Forelimb muscle (tissue), 1 donor: ENCODE measurements at regions not wholly inside any gene's neighbourhood (a gene's known extent, or its start where the extent isn't known, plus 50 kb on each side); places are given as distances from the start of the nearest gene placed in this dataset.
"Not testable (repeated sequence)": the region's sequence is repeated elsewhere in the genome, so short reads cannot be mapped to it uniquely, and the experiment has no call there.

Experiments
- DNase-seq: peaks from one replicate; pipeline ENCODE4 v3.0.0-alpha.2; 2013; ENCODE audit warnings: low read depth

DNA sequence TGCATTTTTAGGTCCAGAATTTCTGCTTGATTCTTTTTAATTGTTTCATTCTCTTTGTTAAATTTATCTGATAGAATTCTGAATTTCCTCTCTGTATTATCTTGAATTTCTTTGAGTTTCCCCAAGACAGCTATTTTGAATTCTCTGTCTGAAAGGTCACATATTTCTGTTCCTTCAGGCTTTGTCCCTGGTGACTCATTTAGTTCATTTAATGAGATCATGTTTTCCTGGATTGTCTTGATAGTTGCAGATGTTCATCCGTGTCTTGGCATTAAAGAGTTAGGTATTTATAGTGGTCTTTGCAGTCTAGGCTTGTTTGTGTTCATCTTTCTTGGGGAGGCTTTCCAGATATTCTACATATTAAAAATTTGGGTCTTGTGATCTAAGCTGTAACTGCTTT, 694.8 kb upstream of the CCDC179 start:
- DNase-seq: peak; percentile 44

DNA sequence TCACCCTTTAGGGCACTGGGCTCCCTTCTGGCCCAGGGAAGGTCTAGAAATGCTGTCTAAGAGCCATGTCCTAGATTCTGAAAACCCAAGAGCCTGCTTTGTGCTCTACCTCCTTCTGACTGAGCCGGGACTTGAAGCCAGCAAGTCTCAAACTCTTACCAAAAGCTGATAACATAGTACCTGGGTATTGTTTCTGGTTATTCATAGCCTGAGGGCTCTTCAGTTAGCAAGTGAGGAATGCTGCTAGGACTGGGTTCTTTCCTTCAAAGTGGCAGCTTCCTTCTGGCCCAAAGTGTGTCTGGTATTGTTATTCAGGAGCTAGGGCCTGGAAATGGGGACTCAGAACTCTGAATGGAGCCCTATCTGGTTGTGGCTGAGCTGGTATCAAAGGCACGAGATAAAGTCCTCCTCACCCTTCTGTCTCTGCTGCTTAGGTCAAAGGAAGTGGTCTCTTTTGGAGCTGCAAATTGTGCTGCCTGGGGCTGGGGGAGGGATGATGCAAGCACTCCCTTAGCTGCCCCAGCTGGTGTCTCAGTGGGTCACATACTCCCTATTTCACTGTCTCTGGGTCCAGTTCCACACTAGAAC, 696.0 kb upstream of the CCDC179 start:
- no peak for DNase-seq

DNA sequence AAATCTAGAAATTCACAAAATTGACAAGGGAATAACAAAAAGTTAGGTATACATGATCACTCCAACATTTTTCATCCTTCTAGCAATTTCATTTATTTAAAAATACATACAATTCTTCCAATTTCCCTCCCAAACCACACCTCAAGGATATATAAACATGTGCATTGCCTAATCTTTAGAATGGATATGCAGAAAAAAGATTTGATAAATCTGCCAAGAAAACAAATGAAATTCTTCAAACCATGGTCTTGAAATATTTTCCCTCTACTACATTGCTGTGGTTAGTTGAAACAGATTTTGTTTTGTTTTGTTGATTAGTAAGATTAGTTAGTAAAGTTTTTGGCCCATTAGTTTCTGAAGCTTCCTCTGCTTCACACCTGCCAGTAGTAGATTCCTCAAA, 703.3 kb upstream of the CCDC179 start:
- DNase-seq: no peak

DNA sequence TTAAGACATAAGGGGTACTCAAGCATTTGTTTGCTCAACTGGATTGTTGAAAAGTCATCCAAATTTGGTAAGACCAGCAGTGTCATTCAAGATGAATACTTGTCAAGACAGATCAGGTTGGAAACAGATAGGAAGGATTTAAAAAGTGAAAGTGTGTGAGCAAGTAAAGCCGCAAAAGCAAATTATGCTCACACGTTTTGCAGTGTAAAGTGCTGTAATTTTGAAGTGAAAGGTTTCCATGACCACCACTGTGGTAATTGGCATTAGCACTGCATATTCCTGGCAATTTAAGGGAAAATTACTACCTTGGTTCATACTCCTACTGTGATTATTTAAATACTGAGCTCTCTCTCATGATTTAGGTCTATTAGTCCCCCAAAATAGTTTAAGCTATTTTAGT, 704.1 kb upstream of the CCDC179 start:
- no peak for DNase-seq

DNA sequence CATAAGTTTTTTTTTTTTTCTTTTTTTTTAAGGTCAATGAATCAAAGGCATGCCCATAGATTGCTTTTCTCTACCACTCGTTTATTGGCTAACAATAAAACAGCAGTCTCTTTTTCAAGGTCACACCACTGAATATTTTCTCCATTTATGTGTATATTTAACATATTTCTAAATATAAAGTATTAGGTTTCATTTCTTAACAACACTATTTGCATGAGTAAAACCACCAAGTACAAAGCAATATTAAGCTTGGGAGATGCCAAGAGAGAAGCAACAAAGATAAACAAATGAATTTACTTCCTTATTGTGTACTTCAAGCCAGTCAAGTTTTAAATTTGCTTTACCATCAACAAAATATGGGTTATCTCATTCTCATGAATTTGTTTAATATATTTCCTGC, 708.9 kb upstream of the CCDC179 start:
- no peak for DNase-seq

DNA sequence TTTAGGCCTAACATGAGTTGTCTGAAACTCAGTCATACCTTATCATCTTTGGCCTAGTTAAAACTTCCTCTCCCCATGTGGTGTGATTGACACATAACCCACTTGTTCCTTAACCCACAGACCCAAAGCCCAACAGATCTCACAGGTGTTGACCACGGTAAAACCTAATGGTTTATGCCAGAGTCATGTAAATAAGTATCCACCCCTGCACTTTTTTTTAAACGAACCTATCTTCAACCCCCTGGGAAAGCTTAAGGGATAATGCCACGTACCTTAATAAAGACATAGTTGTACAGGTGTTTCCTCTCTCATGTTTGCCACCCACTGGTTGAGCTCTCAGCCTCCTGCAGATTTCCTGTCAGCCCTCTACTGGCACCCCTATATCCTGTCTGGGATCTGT, 709.3 kb upstream of the CCDC179 start:
- no peak for DNase-seq

DNA sequence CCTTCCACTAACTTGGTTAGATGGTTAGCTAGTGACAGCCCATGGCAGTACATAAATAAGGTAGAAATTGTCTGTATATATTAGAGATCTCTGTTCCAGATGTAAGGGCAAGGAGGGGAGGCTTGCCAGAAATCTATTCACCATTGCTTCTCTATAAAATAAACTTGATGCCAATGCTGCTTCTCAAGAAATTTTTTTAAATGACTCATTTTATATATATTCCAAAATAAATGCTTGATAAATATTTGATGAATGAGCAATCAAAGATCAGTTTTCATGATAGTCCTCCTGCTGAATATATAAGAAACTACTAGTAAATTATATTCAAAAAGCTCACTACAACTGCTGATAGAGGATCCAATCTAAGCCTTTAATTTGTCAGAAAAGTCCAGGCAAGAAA, 710.6 kb upstream of the CCDC179 start:
- no peak for DNase-seq

DNA sequence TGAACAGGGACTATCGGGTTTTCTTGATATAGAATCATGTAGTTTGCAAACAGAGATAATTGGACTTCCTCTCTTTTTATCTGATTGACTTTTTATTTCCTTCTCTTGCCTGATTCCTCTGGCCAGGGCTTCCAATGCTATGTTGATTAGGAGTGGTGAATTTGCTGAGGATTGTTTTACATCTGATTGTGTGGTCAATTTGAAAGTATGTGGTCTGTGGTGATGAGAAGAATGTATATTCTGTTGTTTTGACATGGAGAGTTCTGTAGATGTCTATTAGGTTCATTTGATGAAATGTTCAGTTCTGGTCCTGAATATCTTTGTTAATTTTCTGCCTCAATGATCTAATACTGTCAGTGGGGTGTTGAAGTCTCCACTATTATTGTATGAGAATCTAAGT, 713.2 kb upstream of the CCDC179 start:
- no peak for DNase-seq

DNA sequence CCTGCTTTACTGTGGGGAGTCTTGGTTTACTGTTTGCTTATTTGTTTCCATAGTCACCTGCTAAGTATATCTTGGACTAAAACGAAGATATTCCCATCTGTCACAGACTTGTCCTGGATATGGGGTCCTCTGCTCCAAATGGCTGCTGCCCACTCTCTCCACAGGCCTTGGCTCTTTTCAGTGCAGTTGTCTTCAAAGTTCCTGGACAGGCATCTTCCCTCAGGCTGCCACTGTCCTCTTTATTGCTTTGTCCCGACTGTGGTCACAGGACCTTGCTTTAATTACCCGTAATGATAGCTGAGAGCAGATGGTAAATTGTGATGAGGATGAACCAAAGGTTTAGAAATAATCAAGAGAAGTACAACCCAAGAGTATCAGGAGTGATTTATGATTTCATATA, 713.9 kb upstream of the CCDC179 start:
- DNase-seq: no peak

DNA sequence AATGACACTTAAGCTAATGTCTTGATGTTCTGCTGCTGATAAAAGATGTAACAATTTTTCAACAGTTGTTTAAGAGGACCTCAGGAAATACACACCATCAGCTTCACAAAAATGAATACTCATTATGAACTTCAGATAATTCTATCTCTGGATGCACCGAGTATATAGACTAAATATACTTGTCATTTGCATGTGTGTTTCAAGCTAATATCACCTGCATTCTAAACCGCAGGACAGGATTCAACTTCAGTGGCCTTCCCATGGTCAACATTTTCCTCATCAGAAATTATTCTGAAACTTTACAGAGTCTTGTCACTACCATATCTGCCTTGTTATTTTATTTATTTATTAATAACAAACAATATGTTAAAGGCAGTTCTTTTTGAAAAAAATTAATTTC, 717.0 kb upstream of the CCDC179 start:
- DNase-seq: no peak

DNA sequence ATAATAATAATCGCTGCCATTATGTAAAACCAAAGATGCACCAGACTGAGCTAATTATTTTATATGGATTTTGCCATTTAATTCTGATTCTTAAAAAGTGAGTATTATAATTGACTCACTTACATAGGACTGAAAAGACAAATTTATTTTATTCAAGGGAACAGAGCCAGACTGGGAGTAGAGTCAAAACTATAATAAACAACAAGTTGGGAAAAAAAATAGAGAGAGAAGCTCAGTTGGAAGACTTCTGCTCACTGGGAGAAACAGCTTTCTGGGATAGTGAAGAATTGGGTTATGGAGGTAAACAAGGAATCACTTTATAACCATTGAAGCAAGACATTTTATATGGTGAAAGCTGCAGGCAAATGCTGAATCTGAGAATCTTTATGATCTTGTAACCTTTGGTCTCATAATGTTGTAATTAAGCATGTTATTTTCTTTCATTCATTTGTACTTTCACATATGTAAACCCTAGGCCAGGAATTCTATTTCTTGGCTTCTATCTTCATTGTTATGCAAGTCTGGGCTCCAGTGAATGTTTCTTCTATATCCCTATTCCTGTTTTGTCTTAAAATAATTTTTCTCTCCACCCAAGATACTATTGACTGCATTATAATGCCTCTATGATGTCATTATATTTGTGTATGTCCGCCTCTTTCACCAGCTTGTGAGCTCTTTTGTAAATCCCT, 725.3 kb upstream of the CCDC179 start:
- DNase-seq: peak; percentile 56

DNA sequence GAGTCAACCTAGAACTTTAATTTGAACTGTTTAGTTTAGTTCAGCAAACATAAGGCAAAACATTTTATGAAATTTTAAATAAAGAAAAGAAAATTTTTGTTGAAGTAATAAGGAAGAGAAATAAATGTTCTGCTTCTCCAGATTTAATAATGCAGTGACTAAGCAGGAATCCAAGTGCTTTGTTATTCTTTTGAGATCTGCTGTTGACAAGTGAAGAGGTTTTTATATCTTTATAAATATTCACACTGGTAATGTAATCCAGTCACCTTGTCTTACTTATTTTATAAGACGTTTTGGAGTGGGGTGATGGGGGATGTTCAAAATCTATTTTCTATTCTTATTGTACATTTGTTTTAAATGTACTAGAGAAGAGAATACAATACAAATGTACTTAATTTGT, 725.9 kb upstream of the CCDC179 start:
- DNase-seq: no peak

DNA sequence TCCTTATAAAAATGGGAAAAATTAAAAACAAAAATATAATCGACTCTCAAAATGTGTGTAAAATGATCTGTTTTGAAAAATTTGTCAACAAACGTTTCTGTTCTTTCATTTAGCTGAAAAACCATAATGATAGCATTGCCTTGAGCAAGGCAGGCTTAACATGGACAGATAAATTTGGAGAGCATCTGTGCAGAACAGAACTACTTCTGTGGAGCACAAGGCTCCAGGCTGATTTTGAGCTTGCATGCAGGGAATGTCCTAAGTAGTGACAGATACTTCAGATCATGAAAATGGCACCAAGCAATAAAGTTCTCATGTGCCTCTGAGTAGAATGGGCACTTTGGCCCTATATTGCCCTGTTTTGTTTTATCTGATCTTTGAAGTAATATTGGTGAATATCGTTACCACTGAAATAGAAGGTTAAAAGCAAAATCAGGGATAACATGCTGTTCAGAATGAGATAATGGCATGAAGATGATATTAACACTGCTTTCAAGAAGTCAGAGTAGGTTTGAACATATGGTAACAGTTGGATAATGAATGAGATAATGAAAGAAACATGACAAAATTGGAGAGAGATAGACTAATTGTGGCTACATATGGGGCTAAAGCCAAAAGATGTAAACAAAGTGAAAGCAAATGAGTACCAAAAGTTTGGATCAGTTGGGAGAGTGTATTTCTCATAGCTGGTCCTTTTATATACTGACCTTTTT, 730.5 kb upstream of the CCDC179 start:
- no peak for DNase-seq

DNA sequence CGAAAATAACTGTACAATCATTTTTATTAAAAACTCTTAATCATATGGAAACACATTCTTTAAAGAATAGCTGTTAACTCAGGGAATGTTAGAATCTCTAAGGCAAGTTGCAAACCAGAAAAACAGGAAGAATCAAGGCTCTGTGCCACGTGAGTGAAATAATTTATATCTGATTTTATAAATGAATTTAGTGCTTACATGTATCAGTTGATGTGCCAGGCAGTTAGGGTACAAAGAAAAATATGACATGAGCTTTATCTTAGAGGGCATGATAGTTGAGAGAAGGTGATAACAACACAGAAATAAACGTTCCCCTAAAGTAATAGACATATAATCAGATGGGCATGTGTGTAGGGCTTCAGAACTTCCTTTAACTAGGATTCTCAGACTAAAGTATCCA, 734.5 kb upstream of the CCDC179 start:
- no peak for DNase-seq

DNA sequence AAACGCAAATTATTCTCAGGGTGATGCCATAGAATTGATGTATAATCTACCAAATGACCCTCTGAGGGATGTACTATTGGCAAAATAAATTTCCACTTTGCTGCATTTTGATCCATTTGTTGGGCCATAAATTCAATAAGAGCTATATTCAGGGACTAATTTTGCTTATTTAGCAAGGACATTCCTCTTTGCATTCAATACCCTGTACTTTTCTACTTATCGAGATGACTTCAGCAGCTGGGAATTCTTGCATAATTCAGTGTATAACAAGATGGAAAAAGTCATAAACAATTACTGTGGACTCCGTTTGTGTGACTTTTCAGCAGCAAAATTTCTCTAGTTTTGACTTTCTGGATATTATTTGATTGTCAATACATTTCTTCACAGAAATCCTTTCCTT, 744.7 kb upstream of the CCDC179 start:
- no peak for DNase-seq

DNA sequence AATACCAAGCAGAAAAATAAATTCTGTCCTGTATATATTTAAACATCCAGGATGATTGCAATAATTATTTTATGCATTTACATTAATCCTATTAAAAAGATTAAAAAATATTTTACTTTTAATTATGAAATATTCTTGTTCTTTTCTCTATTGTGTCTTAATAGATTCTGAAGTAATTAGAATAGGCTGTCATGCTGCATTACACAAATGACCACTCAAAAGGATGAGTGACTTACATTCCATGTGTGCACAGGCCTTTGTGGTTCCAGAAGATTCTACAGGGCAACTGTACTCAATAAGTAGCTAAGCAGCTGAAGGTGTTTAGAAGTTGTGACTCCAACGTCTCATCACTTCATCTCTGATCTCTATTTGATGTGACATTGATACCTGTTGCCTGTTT, 745.9 kb upstream of the CCDC179 start:
- no peak for DNase-seq

DNA sequence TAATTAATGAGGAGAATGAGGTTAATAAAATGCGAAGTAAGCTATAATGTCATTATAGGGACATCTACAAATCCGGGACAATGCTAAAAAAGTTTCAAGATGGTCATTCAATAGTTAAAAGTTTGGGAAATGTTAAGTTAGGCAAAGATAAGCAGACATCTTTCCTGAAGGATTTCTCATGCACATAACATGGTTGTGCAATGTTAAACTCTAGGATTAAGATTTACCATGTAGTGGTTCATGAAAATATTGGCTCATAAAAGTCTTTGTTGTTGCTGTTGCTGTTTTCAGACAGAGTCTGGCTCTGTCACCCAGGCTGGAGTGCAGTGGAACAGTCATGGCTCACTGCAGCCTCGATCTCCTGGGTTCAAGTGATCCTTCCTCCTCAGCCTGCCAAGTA, 751.5 kb upstream of the CCDC179 start:
- no peak for DNase-seq

DNA sequence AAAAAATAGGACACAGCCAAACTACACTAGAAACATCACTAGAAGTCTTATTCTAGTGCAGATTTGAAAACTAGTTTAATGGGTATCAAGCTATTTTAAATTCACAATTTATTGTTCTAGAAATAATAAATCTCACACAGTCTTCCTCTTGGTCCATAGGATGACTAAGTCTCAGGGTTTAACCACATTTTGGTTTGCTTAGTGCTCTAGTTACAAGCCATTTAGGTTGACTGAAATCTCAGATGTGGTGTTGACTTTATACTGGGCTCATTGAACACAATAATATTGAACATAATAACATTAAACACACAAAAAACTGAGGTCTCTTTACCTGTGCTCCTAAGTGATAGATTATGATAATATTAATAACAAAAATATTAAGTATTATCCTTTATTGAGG, 760.3 kb upstream of the CCDC179 start:
- DNase-seq: no peak

DNA sequence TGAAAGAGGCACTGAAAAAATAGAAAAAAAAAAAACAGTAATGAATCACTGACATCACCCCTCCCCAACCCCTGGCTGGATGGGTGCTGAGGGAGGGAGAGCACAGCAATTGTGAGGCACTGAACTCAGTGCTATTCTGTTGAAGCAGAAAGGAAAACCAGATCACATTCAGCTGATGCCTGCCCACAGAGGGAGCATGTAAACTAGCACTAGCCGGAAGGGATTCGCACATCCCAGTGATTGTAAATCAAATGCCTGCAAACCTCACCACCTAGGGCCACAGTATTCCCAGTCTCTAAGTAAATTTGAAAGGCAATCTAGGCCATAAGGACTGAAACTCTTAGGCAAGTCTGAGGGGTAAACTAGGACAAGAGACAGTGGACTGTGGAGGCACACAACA, 772.0 kb upstream of the CCDC179 start:
- no peak for DNase-seq

DNA sequence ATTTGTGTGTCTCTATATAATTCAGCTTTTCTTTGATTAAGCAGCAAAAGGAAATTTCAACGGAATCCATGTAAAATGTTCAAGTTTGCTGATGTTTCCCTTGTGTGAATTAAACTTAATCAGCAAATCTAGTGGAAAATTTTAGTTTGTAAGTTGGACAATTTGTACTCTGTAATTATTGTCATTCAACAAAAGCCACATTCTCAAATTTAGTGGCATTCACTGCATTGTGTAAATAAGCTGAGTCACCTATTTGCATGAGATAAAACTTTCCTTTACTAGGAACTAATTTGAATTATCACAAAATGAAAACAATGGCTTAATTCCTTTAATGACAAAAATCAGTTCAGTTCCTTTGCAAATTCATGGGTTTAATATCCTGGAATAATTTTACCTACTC, 784.2 kb upstream of the CCDC179 start:
- DNase-seq: no peak

DNA sequence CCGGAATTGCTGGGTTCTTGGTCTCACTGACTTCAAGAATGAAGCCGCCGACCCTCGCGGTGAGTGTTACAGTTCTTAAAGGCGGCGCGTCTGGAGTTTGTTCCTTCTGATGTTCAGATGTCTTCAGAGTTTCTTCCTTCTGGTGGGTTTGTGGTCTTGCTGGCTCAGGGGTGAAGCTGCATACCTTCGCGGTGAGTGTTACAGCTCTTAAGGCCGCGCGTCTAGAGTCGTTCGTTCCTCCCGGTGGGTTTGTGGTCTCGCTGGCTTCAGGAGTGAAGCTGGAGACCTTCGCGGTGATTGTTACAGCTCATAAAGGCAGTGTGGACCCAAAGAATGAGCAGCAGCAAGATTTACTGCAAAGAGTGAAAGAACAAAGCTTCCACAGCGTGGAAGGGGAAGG, 792.1 kb upstream of the CCDC179 start:
- DNase-seq: not testable (repeated sequence)

DNA sequence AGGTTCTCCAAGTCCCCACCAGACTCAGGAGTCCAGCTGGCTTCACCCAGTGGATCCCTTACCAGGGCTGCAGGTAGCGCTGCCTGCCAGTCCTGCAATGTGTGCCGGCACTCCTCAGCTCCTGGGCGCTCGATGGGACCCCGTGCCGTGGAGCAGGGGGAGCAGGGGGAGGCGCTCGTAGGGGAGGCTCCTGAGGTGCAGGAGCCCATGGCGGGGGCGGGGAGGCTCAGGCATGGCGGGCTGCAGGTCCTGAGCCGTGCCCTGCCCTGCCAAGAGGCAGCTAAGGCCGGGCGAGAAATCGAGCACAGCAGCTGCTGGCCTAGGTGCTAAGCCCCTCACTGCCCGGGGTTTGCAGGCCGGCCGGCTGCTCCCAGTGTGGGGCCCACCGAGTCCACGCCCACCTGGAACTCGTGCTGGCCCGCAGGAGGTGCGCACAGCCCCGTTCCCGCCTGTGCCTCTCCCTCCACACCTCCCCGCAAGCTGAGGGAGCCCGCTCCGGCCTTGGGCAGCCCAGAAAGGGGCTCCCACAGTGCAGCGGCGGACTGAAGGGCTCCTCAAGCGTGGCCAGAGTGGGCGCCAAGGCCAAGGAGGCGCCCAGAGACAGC, 792.9 kb upstream of the CCDC179 start:
- no peak for DNase-seq

DNA sequence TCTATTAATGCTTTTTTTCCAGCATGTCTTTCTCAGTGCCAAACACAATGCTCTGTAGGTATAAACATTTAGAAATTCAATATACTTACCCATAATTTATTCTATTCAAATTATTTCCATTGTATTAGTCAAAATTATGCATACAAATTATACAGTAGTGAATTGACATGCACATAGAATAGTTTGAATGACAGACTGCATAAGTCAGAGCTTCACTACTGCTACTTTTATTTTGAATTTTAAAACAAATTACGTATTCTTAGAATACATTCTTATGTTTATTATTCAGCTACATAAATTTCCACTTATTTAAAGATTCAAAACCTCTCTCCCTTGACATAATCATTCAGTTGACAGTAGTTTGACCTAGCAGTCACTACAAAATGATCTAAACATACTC, 808.0 kb upstream of the CCDC179 start:
- no peak for DNase-seq
